ENCODE measurements at regions not wholly inside any gene's neighbourhood (a gene's known extent, or its start where the extent isn't known, plus 50 kb on each side); places are given as distances from the start of the nearest gene placed in this dataset.

DNA sequence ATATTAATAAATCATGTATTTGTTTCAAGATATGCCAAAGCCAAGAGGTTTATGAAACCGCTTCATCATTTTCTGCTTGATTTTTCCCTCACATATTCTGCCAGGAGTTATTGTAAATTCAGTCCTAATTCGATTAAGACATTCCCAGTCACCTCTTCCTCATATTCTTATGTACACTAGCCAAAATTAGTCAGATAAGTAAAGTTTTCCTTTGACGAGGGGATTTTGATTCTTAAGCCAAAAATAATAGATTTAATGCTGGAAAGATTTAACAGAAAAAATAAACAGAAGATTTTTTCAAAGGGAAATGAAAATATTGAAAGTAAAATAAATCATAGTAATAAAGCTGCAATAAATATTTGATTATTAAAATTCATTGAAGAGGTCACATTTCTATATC lies 51.0 kb upstream of the VEGFC start:
- Histone ChIP-seq H3K9me3 (no peaks in the 10 kb centered on the region), H3K27ac (no peak overlapping the region), H3K4me3 (no peak overlapping the region), H3K27me3 (no peaks in the 10 kb centered on the region), H3K4me1 (no peaks in the 10 kb centered on the region), H3K36me3 (no peaks in the 10 kb centered on the region)
- intact Hi-C loops (cut with DNase I; ENCODE audit: low total_unique reads), result no loop called here
- no peak for DNase-seq
- TF ChIP-seq, protein P1, sequence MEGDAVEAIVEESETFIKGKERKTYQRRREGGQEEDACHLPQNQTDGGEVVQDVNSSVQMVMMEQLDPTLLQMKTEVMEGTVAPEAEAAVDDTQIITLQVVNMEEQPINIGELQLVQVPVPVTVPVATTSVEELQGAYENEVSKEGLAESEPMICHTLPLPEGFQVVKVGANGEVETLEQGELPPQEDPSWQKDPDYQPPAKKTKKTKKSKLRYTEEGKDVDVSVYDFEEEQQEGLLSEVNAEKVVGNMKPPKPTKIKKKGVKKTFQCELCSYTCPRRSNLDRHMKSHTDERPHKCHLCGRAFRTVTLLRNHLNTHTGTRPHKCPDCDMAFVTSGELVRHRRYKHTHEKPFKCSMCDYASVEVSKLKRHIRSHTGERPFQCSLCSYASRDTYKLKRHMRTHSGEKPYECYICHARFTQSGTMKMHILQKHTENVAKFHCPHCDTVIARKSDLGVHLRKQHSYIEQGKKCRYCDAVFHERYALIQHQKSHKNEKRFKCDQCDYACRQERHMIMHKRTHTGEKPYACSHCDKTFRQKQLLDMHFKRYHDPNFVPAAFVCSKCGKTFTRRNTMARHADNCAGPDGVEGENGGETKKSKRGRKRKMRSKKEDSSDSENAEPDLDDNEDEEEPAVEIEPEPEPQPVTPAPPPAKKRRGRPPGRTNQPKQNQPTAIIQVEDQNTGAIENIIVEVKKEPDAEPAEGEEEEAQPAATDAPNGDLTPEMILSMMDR (IDR thresholded peaks at IDR 0.05), result no peak

DNA sequence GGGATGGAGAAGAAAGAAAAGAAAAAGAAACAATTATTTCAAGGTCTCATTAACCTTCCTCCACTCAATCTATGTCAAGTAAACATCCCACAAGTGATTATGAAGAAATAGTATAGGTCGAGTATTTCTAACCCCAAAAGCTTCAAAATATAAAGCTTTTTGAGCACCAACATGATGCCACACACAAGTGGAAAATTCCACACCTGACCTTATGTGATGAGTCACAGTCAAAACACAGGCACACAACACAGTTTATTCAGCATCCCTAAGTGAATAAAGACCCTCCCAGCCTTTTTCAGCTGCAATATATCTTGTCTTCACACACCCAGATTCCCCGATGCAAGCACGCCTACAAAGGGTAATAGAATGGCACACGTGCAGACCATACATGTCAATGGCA lies 51.7 kb upstream of the VEGFC start:
- intact Hi-C loops (cut with DNase I; ENCODE audit: low total_unique reads), result no loop called here

DNA sequence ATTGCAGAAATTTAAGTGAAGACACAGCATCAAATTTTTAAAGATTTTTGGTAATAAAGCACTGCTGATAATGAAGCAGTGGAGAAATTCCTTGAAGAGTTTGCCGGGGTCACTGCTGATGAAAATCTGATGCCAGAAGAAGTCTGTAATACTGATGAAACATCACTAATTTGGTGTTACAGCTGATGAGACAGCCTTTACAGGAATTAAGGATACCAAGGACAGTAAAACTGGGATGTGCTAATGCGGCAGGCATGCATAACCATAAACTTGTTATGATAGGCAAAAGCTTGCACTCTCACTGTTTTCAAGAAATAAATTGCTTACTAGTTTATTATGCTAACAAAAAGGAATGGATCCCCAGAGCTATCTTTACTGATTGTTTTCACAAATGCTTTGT lies 52.9 kb upstream of the VEGFC start:
- no peak overlapping the region for H3K4me3 ChIP-seq
- no peak overlapping the region for H3K27ac ChIP-seq
- H3K36me3 ChIP-seq, result no peaks in the 10 kb centered on the region
- no peak for DNase-seq
- intact Hi-C loops (cut with DNase I; ENCODE audit: low total_unique reads), result no loop called here
- no peak for TF ChIP-seq POLR2A (IDR thresholded peaks at IDR 0.05)
- TF ChIP-seq, protein P1 (IDR thresholded peaks at IDR 0.05), result no peak
- no peaks in the 10 kb centered on the region for H3K27me3 ChIP-seq
- no peaks in the 10 kb centered on the region for H3K4me1 ChIP-seq
- H3K9me3 ChIP-seq, result no peaks in the 10 kb centered on the region

More for the DNA sequence above, 51.7 kb upstream of the VEGFC start:
- Histone ChIP-seq H3K27ac (no peak overlapping the region), H3K36me3 (no peaks in the 10 kb centered on the region), H3K27me3 (no peaks in the 10 kb centered on the region), H3K4me3 (no peak overlapping the region), H3K4me1 (no peaks in the 10 kb centered on the region), H3K9me3 (no peaks in the 10 kb centered on the region)
- TF ChIP-seq POLR2A (IDR thresholded peaks at IDR 0.05), result no peak
- TF ChIP-seq, protein P1 (IDR thresholded peaks at IDR 0.05), result no peak
- no peak for DNase-seq

DNA sequence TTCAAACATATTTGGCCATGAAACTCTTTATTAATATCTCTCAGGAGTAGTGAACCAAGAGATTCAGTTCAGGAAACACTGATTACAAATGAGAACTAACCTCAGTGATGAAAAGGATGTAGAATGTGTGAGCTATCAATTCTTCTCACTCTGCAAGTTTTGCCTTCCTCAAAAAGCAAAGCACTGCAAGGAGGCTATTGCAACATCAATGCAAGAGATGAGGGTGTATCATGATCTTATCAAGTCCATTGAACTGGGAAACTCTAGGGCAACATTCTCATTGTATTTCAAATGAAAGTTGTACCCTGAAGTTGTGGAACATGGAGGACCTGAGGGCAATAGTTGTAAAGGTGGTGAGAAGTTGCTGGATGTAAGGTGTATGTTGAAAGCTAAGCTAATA lies 56.4 kb upstream of the VEGFC start:
- Histone ChIP-seq H3K4me1 (no peaks in the 10 kb centered on the region), H3K9me3 (no peaks in the 10 kb centered on the region)
- intact Hi-C loops (cut with DNase I; ENCODE audit: low total_unique reads), result no loop called here

DNA sequence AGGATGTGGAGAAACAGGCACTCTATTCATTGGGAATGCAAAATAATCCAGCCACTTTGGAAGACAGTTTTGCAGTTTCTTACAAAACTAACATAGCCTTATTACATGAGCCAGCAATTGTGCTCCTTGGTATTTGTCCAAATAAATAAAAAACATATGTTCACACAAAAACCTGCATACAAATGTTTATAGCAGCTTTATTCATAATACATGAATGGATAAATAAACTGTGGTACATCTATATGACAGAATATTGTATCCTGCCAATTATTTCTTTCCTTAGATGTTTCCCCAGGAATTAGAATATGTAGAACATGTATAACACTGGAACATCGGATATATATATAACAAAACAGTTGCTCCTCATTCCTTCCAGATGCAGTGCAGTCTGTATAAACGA lies 57.7 kb upstream of the VEGFC start:
- TF ChIP-seq POLR2A (IDR thresholded peaks at IDR 0.05), result no peak
- TF ChIP-seq, protein P1 (IDR thresholded peaks at IDR 0.05), result no peak
- H3K4me3 ChIP-seq, result no peak overlapping the region
- DNase-seq, result no peak
- H3K27ac ChIP-seq, result no peak overlapping the region
- H3K36me3 ChIP-seq, result no peaks in the 10 kb centered on the region
- intact Hi-C loops (cut with DNase I; ENCODE audit: low total_unique reads), result no loop called here
- H3K4me1 ChIP-seq, result no peaks in the 10 kb centered on the region
- H3K27me3 ChIP-seq, result no peaks in the 10 kb centered on the region
- H3K9me3 ChIP-seq, result no peaks in the 10 kb centered on the region

More for the DNA sequence above, 56.4 kb upstream of the VEGFC start:
- no peak overlapping the region for H3K4me3 ChIP-seq
- no peak overlapping the region for H3K27ac ChIP-seq
- TF ChIP-seq, protein P1 (IDR thresholded peaks at IDR 0.05), result no peak
- TF ChIP-seq POLR2A (IDR thresholded peaks at IDR 0.05), result no peak
- no peak for DNase-seq
- H3K36me3 ChIP-seq, result no peaks in the 10 kb centered on the region
- H3K27me3 ChIP-seq, result no peaks in the 10 kb centered on the region

All from uterus (tissue), 3 donors.